Ishikawa (cell line): ENCODE measurements at regions not wholly inside any gene's neighbourhood (a gene's known extent, or its start where the extent isn't known, plus 50 kb on each side); places are given as distances from the start of the nearest gene placed in this dataset.

Source experiments
- CEBPB ChIP-seq: IDR thresholded peaks from 2 replicates; pipeline ENCODE4 v1.6.1; 2012
- CREB1 ChIP-seq: IDR thresholded peaks from 2 replicates; pipeline ENCODE4 v1.6.1; 2012; ENCODE audit warnings: low read depth
- EGR1 ChIP-seq: IDR thresholded peaks from 2 replicates; pipeline ENCODE4 v1.6.1; 2012
- EP300 ChIP-seq: IDR thresholded peaks from 2 replicates; pipeline ENCODE4 v1.6.1; 2012; ENCODE audit warnings: borderline replicate concordance
- FOXM1 ChIP-seq: IDR thresholded peaks from 2 replicates; pipeline ENCODE4 v1.6.1; 2012; ENCODE audit warnings: low read depth, borderline replicate concordance
- MAX ChIP-seq: IDR thresholded peaks from 2 replicates; pipeline ENCODE4 v1.6.1; 2012
- NFIC ChIP-seq: IDR thresholded peaks from 2 replicates; pipeline ENCODE4 v1.6.1; 2012
- RAD21 ChIP-seq: IDR thresholded peaks from 2 replicates; pipeline ENCODE4 v1.6.1; 2012; ENCODE audit warnings: low read depth
- TAF1 ChIP-seq: IDR thresholded peaks from 2 replicates; pipeline ENCODE4 v1.6.1; 2012; ENCODE audit warnings: low read depth, mild to moderate bottlenecking
- TCF12 ChIP-seq: IDR thresholded peaks from 2 replicates; pipeline ENCODE4 v1.6.1; 2012; ENCODE audit warnings: low read depth
- TEAD4 ChIP-seq: IDR thresholded peaks from 2 replicates; pipeline ENCODE4 v1.6.1; 2012
- USF1 ChIP-seq: IDR thresholded peaks from 2 replicates; pipeline ENCODE4 v1.6.1; 2012
- YY1 ChIP-seq: IDR thresholded peaks from 2 replicates; pipeline ENCODE4 v1.6.1; 2012; ENCODE audit warnings: low read depth
- ZBTB7A ChIP-seq: IDR thresholded peaks from 2 replicates; pipeline ENCODE4 v1.6.1; 2012; ENCODE audit warnings: low read depth
- TF ChIP-seq, protein P1 (sequence below): IDR thresholded peaks from 2 replicates; pipeline ENCODE4 v1.6.1; 2012; ENCODE audit warnings: low read depth, mild to moderate bottlenecking

DNA sequence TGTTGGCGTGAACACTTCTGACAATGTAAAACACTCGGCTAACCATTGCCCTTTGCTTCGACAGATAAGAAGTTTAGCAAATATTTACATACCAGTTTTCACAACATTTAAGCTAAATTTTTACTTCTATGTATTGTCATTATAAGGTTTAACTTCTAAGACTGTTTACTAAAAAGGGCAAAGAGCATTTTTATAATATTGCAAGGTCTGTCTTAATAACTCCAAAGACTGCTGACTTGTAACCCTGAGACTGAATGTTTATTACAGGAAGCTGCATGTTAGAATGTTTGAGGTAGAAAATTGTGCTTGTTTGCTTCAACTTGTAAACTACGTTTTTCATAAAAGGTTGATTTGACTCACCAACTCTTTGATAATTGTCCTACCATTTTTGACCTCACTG lies 213.2 kb upstream of the RPS6KA3 start:
- TF ChIP-seq TEAD4 (no peak), EP300 (no peak), MAX (no peak), TCF12 (no peak), TAF1 (no peak), CEBPB (no peak), EGR1 (no peak), ZBTB7A (no peak)

GRCh38 chrX:20479048-20479447 lies 212.3 kb upstream of the RPS6KA3 start:
- TF ChIP-seq TAF1 (no peak), EP300 (no peak), TCF12 (no peak), CEBPB (no peak), FOXM1 (no peak), USF1 (no peak), CREB1 (no peak), YY1 (no peak), TEAD4 (no peak), NFIC (no peak), MAX (no peak)
- TF ChIP-seq, protein P1, sequence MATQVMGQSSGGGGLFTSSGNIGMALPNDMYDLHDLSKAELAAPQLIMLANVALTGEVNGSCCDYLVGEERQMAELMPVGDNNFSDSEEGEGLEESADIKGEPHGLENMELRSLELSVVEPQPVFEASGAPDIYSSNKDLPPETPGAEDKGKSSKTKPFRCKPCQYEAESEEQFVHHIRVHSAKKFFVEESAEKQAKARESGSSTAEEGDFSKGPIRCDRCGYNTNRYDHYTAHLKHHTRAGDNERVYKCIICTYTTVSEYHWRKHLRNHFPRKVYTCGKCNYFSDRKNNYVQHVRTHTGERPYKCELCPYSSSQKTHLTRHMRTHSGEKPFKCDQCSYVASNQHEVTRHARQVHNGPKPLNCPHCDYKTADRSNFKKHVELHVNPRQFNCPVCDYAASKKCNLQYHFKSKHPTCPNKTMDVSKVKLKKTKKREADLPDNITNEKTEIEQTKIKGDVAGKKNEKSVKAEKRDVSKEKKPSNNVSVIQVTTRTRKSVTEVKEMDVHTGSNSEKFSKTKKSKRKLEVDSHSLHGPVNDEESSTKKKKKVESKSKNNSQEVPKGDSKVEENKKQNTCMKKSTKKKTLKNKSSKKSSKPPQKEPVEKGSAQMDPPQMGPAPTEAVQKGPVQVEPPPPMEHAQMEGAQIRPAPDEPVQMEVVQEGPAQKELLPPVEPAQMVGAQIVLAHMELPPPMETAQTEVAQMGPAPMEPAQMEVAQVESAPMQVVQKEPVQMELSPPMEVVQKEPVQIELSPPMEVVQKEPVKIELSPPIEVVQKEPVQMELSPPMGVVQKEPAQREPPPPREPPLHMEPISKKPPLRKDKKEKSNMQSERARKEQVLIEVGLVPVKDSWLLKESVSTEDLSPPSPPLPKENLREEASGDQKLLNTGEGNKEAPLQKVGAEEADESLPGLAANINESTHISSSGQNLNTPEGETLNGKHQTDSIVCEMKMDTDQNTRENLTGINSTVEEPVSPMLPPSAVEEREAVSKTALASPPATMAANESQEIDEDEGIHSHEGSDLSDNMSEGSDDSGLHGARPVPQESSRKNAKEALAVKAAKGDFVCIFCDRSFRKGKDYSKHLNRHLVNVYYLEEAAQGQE = no peak

DNA sequence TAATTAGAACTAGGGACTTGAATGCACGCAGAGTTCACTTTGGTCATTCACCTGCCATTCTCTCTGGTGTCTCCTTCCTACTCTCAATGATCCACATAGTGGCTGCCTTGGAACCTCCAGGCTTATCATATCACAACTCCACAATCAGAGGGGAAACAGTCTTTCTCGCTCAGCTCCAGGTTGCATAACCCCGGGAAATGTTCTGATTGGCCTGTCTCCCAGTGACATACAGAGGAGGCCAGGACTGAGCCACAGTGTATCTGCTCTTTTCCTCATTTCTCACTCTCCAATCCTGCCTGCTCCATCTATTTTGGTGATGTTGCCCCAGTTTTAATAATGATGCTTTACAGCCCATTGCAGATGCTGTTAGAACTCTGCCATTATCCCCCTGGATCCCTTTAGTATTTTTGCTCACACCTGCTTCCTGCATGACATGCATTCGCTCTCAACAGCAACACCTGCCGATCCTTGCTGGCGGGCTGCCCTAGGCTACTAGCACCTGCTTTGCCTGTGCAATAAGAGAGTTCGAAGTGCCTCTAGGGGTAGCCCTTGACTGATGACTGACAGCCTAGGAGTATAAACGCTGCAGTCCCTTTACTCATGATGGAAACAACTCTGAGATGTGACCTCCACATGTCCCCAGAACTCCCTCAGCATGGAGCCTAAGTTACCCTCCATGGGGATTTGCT lies 211.3 kb upstream of the RPS6KA3 start:
- TF ChIP-seq EP300 (no peak), MAX (no peak), USF1 (no peak), ZBTB7A (no peak), TAF1 (no peak), CEBPB (no peak), FOXM1 (no peak), TCF12 (no peak), EGR1 (no peak), NFIC (no peak), CREB1 (no peak), RAD21 (no peak), YY1 (no peak), TEAD4 (no peak)
- TF ChIP-seq, protein P1 = no peak

DNA sequence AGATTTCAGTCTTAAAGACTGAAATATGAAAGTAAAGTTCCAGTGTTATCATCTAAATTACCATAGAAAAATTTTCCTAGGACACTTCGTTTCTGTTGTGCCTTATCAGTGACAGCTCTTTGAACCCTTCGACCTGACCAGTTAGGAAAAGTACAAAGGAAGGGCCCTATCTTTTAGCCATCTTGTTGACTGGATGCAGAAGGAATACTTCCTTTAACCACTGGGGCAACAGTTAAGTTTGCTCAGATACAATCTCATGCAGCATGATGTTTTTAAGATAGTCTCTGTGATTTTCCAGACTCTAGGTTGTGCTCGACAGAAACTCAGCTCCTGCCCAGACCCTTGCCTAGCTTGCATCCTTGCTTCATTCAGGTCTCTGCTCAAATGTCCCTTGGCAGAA lies 210.5 kb upstream of the RPS6KA3 start:
- TF ChIP-seq NFIC (no peak), TEAD4 (no peak), FOXM1 (no peak)

DNA sequence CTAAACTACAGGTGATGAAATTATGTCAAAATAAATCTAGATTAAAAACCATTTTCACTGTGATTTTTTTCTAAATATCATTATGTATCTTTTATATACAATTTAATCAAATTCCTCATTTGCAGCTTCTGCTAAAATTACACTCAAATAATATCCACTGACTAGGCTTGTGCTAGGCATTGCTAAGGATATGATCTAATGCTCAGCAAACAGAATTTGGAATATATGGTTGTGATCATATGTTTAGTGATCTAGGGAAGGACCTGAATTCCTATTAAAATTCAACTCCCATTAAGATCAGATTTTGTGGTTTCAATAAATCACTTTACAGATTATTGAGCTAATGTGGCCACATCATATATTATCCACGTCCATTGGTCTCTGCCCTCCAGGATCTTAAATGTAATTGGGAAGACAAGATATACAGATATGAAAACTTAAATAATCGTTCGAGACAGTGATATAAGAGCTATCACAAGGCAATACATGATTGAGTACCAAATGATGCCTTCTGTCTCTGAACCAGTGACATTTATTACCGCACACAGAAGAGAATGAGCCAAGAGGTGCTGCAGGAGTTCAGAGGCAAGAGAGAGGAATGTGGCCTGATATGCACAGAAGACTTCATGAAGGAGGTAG lies 206.0 kb upstream of the RPS6KA3 start:
- TF ChIP-seq TAF1 (no peak), NFIC (no peak), FOXM1 (no peak), USF1 (no peak)
